Caco-2 (cell line): ENCODE measurements at regions not wholly inside any gene's neighbourhood (a gene's known extent, or its start where the extent isn't known, plus 50 kb on each side); places are given as distances from the start of the nearest gene placed in this dataset.

Experiments
- BruUV-seq: library from RNA; stranded (reverse); fragments of 400-500 nt; replicated peaks from 2 replicates; lab custom pipeline; 2021; lab: Mats Ljungman, UMichigan
- CTCF ChIA-PET: fragments of 300-600 bp; sonication (Branson Sonifier 250); formaldehyde crosslinking; loops from one replicate; lab custom pipeline; 2022; ENCODE audit warnings: antibody characterized with exemption; lab: Charles Lee
- POLR2A ChIA-PET: fragments of 300-600 bp; sonication (Branson Sonifier 250); formaldehyde crosslinking; loops from one replicate; lab custom pipeline; 2022; ENCODE audit warnings: antibody characterized with exemption; lab: Charles Lee
- DNase-seq, 2 experiments: peaks; one replicate each; pipeline versions ENCODE4 v3.0.0 to v3.0.0-alpha.2; 2020 to 2022
- H3K27me3 ChIP-seq: replicated peaks from 2 replicates; pipeline ENCODE4 v1.6.0; 2011; ENCODE audit warnings: low read length; ENCODE audit not compliant: control insufficient read depth, insufficient read depth
- H3K36me3 ChIP-seq: 2 replicates; pipeline ENCODE4 v1.5.1; 2011; ENCODE audit warnings: low read length; ENCODE audit not compliant: control insufficient read depth, insufficient read depth
- H3K4me1 ChIP-seq: fragments of 250-450 bp; sonication (Bioruptor Pico); 2 replicates; pipeline ENCODE4 v1.5.1; 2020; ENCODE audit warnings: mild to moderate bottlenecking
- H3K4me3 ChIP-seq: 2 replicates; pipeline ENCODE4 v1.5.1; 2011; ENCODE audit warnings: low read depth, mild to moderate bottlenecking, control low read depth, low read length
- H3K9me3 ChIP-seq: fragments of 250-450 bp; sonication (Bioruptor Pico); 2 replicates; pipeline ENCODE4 v1.5.1; 2020; ENCODE audit warnings: mild to moderate bottlenecking, moderate library complexity
- H3K27ac Mint-ChIP-seq: one replicate; pipeline ENCODE4 v1.8.0; 2022; ENCODE audit warnings: mixed read lengths; ENCODE audit not compliant: unreplicated experiment
- H3K27me3 Mint-ChIP-seq: one replicate; pipeline ENCODE4 v1.8.0; 2022; ENCODE audit warnings: mixed read lengths; ENCODE audit not compliant: insufficient read depth, unreplicated experiment
- H3K36me3 Mint-ChIP-seq: one replicate; pipeline ENCODE4 v1.8.0; 2022; ENCODE audit warnings: mild to moderate bottlenecking, mixed read lengths; ENCODE audit not compliant: insufficient read depth, unreplicated experiment
- H3K4me1 Mint-ChIP-seq: one replicate; pipeline ENCODE4 v1.8.0; 2022; ENCODE audit warnings: low read depth, mixed read lengths; ENCODE audit not compliant: unreplicated experiment
- H3K4me3 Mint-ChIP-seq: one replicate; pipeline ENCODE4 v1.8.0; 2022; ENCODE audit warnings: mild to moderate bottlenecking, moderate library complexity, mixed read lengths; ENCODE audit not compliant: unreplicated experiment
- H3K9me3 Mint-ChIP-seq: one replicate; pipeline ENCODE4 v1.8.0; 2022; ENCODE audit warnings: mixed read lengths; ENCODE audit not compliant: unreplicated experiment
- CTCF ChIP-seq, 2 experiments: fragments of 200-600 bp in 1 of 2; IDR thresholded peaks; 1 replicate in 1 of 2; 2 replicates in 1 of 2; pipeline versions ENCODE4 v1.5.1 to v1.8.0; 2011 to 2022; ENCODE audit warnings: antibody characterized with exemption in 1 of 2, control low read depth in 1 of 2, inconsistent platforms in 1 of 2, low read depth in 1 of 2, low read length in 1 of 2, mild to moderate bottlenecking in 1 of 2, moderate library complexity in 1 of 2; ENCODE audit not compliant: insufficient read depth in 1 of 2, severe bottlenecking in 1 of 2, unreplicated experiment in 1 of 2
- intact Hi-C: fragments of 100-400 bp; cut with micrococcal nuclease; formaldehyde crosslinking; loops from one replicate; pipeline ENCODE4 v1.10.0; 2022; ENCODE audit not compliant: unreplicated experiment

GRCh38 chr3:13189639-13190377, 116.6 kb upstream of the IQSEC1 start:
- Mint-ChIP-seq H3K4me1 (no peaks in the 10 kb centered on the region), H3K4me3 (no peak overlapping the region), H3K9me3 (no peaks in the 10 kb centered on the region), H3K27ac (no peak overlapping the region), H3K36me3 (no peaks in the 10 kb centered on the region), H3K27me3 (peaks cover 8% of the 10 kb centered on the region)
- Histone ChIP-seq H3K4me3 (no peak overlapping the region), H3K36me3 (no peaks in the 10 kb centered on the region), H3K9me3 (no peaks in the 10 kb centered on the region), H3K4me1 (no peaks in the 10 kb centered on the region), H3K27me3 (peaks cover 3% of the 10 kb centered on the region)
- no TSS peak for BruUV-seq
- intact Hi-C loops = no loop called here
- ChIA-PET CTCF (no interaction called here), POLR2A (no interaction called here)
- no peak for DNase-seq
- no peak for TF ChIP-seq CTCF (IDR thresholded peaks at IDR 0.05; ENCODE audit: insufficient read depth in 1 of 2, low read depth in 1 of 2, low read length in 1 of 2, severe bottlenecking in 1 of 2, unreplicated experiment in 1 of 2)

- H3K4me1 Mint-ChIP-seq = no peaks in the 10 kb centered on the region
- H3K4me3 Mint-ChIP-seq = no peak overlapping the region
- ChIA-PET POLR2A (no interaction called here), CTCF (interaction anchor here (0.9 kb wide), 1 partner anchor 97 kb away, joined by 3 read pairs; no protein-coding TSS in a partner anchor)
- H3K9me3 Mint-ChIP-seq = no peaks in the 10 kb centered on the region
- no TSS peak for BruUV-seq
- peaks cover 10% of the 10 kb centered on the region for H3K27me3 Mint-ChIP-seq
- no peaks in the 10 kb centered on the region for H3K4me1 ChIP-seq
- H3K4me3 ChIP-seq = no peak overlapping the region
- intact Hi-C loops = no loop called here
- DNase-seq = no peak
- H3K36me3 Mint-ChIP-seq = no peaks in the 10 kb centered on the region
- H3K27ac Mint-ChIP-seq = no peak overlapping the region
- H3K9me3 ChIP-seq = no peaks in the 10 kb centered on the region
- H3K27me3 ChIP-seq = peaks cover 3% of the 10 kb centered on the region
- TF ChIP-seq CTCF (IDR thresholded peaks at IDR 0.05; ENCODE audit: insufficient read depth in 1 of 2, low read depth in 1 of 2, low read length in 1 of 2, severe bottlenecking in 1 of 2, unreplicated experiment in 1 of 2) = no peak
- H3K36me3 ChIP-seq = no peaks in the 10 kb centered on the region
Measured at GRCh38 chr3:13188975-13189374, 115.7 kb upstream of the IQSEC1 start.

- Mint-ChIP-seq H3K4me1 (no peaks in the 10 kb centered on the region), H3K4me3 (no peak overlapping the region), H3K27ac (no peak overlapping the region), H3K27me3 (peaks cover 8% of the 10 kb centered on the region), H3K36me3 (no peaks in the 10 kb centered on the region), H3K9me3 (no peaks in the 10 kb centered on the region)
- H3K4me1 ChIP-seq = no peaks in the 10 kb centered on the region
- no peaks in the 10 kb centered on the region for H3K9me3 ChIP-seq
- no peak for TF ChIP-seq CTCF (IDR thresholded peaks at IDR 0.05; ENCODE audit: insufficient read depth in 1 of 2, low read depth in 1 of 2, low read length in 1 of 2, severe bottlenecking in 1 of 2, unreplicated experiment in 1 of 2)
- no peaks in the 10 kb centered on the region for H3K36me3 ChIP-seq
- CTCF ChIA-PET = interaction anchor here (0.9 kb wide), 1 partner anchor 96 kb away, joined by 3 read pairs; no protein-coding TSS in a partner anchor
- H3K27me3 ChIP-seq = peaks cover 3% of the 10 kb centered on the region
- DNase-seq = no peak
- H3K4me3 ChIP-seq = no peak overlapping the region
- POLR2A ChIA-PET = no interaction called here
- BruUV-seq = no TSS peak
- intact Hi-C loops = no loop called here
Measured at GRCh38 chr3:13188181-13188779, 115.1 kb upstream of the IQSEC1 start.
